ENCODE measurements at regions not wholly inside any gene's neighbourhood (a gene's known extent, or its start where the extent isn't known, plus 50 kb on each side); places are given as distances from the start of the nearest gene placed in this dataset.
"Not testable (repeated sequence)": the region's sequence is repeated elsewhere in the genome, so short reads cannot be mapped to it uniquely, and the experiment has no call there.

DNA sequence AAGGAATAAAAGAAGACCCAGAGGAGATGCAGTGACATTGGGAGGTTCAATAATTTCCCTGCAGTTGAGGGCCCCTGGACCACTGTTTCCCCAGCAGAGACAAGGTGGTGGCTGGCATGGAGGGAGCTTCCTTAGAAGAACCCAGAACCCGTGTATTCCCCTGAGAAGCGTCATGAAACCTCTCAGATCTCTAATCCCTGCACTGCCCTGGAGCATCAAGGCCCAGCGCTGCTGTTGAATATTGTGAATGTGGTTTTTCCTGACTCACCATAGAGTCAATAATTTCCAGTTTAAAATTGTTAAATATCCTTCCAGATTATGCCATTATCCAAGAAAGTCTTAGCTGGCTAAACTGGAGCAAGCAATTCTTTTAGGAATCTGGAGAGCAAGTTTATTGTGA lies 187.2 kb downstream of the LMLN start:
- DNase-seq (ENCODE audit: low spot score), result not testable (repeated sequence)

DNA sequence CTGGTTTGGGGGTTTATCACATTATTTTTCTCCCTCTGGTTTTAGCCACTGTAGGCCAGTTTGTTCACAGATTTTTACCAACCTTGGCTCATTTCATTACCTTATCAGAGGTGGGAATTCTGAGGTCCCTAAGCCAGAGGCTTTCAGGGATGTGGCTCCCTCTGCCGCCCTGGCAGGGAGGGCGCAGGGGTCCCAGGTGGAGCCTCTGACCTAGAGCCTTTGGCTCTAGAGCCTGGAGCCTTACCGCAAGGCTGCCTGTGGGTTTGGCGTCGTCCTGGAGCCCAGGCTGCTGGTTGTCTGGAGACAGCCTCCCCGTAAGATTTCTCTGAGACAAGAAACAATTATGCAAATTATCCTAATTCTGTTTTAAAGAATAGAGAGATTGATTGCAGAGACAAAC lies 188.0 kb downstream of the LMLN start:
- DNase-seq (ENCODE audit: low spot score), result not testable (repeated sequence)

DNA sequence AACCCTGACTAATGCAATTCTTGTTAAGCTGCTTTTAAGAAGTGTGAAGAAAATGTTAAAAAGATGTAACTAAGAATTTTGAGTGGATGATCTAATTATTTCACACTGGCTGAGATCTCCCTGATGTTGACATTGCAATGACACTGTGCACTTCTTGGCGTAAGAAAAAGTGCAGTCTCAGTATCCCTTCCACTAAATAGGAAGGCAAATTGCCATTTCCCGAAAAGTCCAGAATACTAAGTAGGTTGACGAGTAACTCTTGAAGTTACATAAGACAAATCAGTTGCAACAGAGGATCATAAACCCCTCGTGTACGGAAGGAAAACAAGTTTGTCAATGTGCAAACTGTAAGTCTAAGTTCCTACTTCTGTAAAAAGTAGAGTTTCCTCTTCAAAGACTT lies 189.9 kb downstream of the LMLN start:
- not testable (repeated sequence) for DNase-seq (ENCODE audit: low spot score)

DNA sequence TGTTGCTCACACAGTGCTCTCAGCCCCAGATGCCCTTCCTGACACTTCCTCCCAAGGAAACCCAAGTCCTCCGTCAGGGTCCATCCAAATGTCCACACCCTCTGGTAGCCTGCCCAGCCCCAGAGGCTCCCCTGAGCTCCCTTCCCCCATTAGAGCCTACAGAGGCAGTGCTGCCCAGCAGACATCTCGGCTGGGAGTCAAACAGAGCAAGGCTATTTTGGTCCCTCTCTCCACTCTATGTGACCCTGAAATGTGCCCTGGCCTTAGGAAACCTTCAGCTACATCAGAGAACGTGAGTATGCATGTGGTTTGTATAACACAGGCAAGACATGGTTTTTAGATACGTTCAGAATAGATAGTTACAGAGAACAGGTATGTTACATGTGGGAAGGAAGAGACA lies 191.8 kb downstream of the LMLN start:
- DNase-seq (ENCODE audit: low spot score), result not testable (repeated sequence)

DNA sequence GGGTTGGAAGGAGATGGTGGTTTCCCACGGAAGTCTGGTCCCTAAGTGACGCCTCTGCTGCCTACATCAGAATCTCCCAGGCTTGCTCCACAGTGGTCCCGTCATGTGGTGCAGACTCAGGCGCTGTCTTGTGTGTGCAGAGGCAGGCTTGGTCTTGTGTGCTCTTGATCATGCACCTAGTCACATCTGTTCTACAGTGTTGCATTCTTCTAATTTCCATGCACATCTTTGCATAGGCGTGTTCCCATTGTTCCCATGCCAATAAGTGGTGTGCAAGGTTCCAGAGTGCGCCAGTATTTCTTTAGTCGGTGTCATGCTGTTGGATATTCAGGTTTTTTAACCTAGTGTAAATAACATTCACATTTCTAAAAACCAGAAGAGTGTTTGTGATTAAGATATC lies 195.8 kb downstream of the LMLN start:
- DNase-seq (ENCODE audit: low spot score), result not testable (repeated sequence)

DNA sequence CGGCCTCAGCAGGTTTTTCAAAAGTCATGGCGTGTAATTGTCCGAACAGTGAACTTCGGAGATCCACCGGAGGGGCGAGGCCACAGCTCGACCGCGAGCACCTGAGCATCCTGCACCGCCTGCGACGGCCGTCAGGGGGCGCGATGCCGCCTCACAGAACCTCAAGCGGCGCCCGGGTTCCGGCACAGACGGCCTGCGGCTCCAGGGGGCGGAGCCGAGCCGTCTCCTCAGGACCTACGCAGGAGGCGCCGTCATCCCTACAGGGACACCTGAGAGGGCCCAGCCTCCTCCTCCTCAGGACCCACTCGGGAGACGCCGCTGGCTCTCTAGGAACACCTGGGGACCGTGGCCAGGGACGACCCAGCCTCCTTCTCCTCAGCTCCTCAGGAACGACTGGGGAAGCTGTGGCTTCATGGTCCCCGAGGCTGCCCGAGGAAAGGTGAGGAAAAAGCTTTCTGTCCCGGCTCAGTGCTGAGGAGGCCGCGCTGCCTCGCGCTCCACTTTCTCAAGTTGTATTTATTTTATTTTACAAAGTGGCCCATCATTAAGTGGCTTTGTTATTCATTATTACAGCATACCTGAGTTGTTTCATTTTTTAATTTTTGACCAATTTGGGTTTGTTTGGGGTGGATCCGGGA lies 197.3 kb downstream of the LMLN start:
- DNase-seq (ENCODE audit: low spot score), result not testable (repeated sequence)

DNA sequence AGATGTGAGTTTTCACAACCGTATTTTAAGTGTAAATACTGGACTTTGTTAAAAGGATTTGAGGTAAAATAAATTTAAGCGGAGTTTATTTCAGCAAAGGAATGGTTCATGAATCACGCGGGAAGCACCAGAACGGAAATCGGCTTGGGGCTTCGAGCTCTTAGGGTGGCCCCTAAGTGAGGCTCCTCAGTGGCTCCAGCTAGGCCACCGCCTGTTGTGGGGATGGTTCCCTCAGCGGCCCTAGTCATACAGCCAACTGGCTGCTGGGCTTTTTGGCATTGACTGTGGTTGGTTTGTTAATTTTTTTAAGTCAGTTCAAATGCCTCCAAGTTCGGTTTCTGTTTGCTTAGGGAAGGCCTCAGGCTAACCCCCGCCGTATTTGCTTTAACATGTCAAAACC lies 198.0 kb downstream of the LMLN start:
- DNase-seq (ENCODE audit: low spot score), result not testable (repeated sequence)

DNA sequence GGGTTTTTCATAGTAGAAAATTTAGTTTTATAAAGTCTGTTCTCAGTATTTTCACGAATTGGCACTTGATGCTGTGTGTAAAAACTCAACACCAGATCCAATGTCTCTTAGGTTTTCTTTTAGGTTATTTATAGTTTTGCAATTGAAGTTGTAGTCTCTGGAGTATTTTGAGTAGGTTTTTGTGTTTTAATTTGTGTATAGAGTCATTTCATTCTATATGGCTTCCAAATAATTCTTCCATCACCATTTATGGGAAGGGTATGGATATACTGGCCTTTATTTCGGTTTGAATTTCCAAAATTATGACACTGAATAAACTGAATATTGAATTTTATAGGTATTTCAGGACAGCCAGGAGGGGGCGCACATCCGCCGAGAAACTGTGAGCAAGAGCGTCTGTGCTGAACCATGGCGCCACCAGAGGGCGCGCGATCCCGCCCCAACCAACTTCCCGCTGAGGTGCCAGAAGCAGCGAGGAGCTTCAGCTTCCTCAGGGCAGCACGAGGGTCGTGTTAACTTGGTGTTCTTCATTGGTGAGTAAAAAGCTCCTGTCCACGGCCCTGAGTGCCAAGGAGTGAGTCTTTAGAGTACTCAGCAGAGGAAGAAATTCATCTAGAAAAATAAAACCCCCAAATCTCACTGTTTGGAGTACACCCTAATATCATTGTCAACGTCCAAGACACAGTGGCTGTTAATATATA lies 207.5 kb downstream of the LMLN start:
- peak; percentile 6 for DNase-seq (ENCODE audit: low spot score)

DNA sequence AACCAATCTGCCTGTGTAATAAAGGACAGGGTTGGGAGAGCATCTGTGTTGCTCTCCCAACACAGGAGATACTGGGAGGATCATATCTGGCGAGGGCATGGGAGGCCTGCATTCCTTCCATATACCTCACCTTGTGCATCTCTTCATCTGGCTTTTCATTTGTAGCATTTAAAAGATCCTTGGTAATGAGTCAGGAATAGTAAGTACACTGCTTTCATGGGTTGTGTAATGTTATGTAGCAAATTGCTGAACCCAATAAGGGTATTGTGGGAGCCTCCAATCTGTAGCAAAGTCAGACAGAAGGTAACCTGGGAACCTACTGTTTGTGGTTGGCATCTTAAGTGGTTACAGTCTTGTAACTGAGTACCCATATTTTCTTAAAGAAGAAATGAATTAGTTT lies 210.8 kb downstream of the LMLN start:
- DNase-seq (ENCODE audit: low spot score), result not testable (repeated sequence)

DNA sequence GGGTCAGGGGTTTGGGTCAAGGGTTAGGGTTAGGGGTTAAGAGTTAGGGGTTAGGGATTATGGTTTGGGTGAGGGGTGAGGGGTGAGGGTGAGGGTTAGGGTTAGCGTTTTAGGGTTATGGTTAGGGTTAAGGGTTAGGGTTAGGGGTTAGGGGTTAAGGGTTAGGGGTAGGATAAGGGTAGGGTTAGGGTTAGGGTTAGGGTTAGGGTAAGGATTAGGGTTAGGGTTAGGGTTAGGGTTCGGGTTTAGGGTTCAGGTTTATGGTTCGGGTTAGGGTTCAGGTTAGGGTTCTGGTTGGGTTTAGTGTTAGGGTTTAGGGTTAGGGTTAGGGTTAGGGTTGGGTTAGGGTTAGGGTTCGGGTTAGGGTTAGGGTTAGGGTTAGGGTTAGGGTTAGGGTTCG lies 213.1 kb downstream of the LMLN start:
- DNase-seq (ENCODE audit: low spot score), result not testable (repeated sequence)

DNA sequence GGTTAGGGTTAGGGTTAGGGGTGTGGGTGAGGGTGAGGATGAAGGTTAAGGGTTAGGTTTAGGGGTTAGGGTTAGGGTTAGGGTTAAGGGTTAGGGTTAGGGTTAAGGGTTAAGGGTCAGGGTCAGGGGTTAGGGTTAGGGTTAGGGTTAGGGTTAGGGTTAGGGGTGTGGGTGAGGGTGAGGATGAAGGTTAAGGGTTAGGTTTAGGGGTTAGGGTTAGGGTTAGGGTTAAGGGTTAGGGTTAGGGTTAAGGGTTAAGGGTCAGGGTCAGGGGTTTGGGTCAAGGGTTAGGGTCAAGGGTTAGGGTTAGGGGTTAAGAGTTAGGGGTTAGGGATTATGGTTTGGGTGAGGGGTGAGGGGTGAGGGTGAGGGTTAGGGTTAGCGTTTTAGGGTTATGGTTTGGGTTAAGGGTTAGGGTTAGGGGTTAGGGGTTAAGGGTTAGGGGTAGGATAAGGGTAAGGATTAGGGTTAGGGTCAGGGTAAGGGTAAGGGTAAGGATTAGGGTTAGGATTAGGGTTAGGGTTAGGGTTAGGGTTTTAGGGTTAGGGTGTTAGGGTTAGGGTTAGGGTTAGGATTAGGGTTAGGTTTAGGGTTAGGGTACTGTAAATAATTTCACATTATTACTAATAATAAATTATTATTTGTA lies 214.0 kb downstream of the LMLN start:
- not testable (repeated sequence) for DNase-seq (ENCODE audit: low spot score)

Measured in A172 (cell line).